Brain microvascular endothelial cell (primary cell): ENCODE measurements at regions not wholly inside any gene's neighbourhood (a gene's known extent, or its start where the extent isn't known, plus 50 kb on each side); places are given as distances from the start of the nearest gene placed in this dataset.

ENCODE experiments used
- DNase-seq: peaks from one replicate; pipeline ENCODE4 v3.0.0-alpha.2; 2020
- H3K27ac ChIP-seq: fragments of 250-450 bp; sonication (Bioruptor Pico); 2 replicates; pipeline ENCODE4 v1.5.1; 2020; ENCODE audit warnings: mild to moderate bottlenecking, moderate library complexity
- H3K27me3 ChIP-seq: fragments of 250-450 bp; sonication (Bioruptor Pico); replicated peaks from 2 replicates; pipeline ENCODE4 v1.5.1; 2020; ENCODE audit warnings: mild to moderate bottlenecking
- H3K36me3 ChIP-seq: fragments of 250-450 bp; sonication (Bioruptor Pico); replicated peaks from 2 replicates; pipeline ENCODE4 v1.5.1; 2020; ENCODE audit warnings: mild to moderate bottlenecking
- H3K4me3 ChIP-seq: 2 replicates; pipeline ENCODE4 v1.5.1; 2011; ENCODE audit warnings: low read depth, mild to moderate bottlenecking, control low read depth, low read length, moderate library complexity
- in situ Hi-C: cut with HindIII; loops from 2 replicates; pipeline ENCODE4 v1.10.0; 2017; ENCODE audit warnings: low sequenced_read_pairs, low pct_ligation_motif_present
- TF ChIP-seq, protein P1 (sequence below): IDR thresholded peaks from 2 replicates; pipeline ENCODE4 v1.5.1; 2011; ENCODE audit warnings: low read depth, mild to moderate bottlenecking, moderate library complexity, low read length, control low read depth, inconsistent platforms; ENCODE audit errors: missing control alignments

DNA sequence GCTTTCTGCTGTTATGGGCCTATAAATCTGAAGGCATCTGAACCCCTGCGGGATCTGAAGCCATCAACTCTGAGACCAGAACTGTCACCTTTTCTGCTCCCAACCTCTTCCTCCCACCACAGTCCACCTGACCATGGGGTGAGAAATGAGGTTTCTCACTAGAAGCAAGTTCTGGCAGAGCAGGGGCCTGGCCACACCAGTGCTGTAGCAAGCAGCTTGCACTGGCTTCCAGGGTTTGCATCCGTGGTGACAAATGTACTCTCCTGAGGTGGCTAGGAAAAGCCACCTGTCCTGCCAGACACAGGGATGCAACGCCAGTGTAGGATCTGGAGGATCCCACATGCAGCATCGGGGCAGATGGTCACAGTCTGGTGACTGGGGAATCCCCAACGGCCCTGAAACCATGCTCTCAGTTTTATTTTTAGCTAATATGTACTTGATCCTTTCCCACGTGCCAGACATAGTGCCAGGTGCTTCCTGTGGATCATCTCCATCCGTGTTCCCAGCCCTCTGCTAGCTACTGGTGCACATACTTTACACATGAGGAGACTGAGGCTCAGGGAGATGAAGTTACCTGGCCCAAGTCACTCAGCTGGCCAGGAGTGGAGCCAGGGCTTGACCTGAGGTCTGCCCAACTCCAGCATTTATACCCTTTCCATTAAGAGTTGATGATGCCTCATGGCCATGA lies 122.1 kb upstream of the SPACA1 start:
- Histone ChIP-seq H3K27me3 (no peaks in the 10 kb centered on the region), H3K27ac (no peak overlapping the region), H3K36me3 (no peaks in the 10 kb centered on the region), H3K4me3 (no peak overlapping the region)
- TF ChIP-seq, protein P1, sequence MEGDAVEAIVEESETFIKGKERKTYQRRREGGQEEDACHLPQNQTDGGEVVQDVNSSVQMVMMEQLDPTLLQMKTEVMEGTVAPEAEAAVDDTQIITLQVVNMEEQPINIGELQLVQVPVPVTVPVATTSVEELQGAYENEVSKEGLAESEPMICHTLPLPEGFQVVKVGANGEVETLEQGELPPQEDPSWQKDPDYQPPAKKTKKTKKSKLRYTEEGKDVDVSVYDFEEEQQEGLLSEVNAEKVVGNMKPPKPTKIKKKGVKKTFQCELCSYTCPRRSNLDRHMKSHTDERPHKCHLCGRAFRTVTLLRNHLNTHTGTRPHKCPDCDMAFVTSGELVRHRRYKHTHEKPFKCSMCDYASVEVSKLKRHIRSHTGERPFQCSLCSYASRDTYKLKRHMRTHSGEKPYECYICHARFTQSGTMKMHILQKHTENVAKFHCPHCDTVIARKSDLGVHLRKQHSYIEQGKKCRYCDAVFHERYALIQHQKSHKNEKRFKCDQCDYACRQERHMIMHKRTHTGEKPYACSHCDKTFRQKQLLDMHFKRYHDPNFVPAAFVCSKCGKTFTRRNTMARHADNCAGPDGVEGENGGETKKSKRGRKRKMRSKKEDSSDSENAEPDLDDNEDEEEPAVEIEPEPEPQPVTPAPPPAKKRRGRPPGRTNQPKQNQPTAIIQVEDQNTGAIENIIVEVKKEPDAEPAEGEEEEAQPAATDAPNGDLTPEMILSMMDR, result no peak
- DNase-seq, result no peak
- in situ Hi-C loops, result no loop called here

DNA sequence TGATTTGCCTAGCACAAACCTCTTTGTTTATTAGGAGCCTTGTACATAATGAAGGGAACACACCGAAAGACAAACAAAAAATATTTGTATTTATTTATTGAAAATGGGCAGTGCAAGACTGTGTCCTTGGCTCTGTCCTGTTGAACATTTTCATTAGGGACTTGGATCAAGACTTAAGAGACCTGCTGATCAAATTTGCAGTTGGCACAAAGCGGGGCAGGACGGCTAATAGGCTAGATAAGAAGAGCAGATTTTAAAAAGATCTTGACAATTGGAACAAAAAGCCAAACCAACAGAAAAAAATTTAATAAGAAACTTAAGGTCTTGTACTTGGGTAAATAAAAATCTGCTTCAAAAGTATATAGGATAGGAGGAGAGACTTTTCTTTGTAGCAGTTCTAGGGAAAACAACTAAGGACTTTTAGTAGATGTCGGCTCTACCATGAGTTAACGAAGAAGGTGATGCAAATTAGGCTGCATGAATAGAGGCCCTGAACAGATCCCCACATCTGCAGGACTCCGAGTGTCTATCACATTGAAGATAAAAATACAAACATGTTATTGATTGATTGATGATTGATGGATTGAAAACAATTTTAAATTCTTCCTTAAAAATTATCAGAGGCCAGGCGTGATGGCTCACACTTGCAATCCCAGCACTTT lies 124.1 kb upstream of the SPACA1 start:
- DNase-seq, result no peak
- H3K27ac ChIP-seq, result no peak overlapping the region
- H3K4me3 ChIP-seq, result no peak overlapping the region
- TF ChIP-seq, protein P1, result no peak
- H3K36me3 ChIP-seq, result no peaks in the 10 kb centered on the region
- in situ Hi-C loops, result no loop called here
- no peaks in the 10 kb centered on the region for H3K27me3 ChIP-seq

DNA sequence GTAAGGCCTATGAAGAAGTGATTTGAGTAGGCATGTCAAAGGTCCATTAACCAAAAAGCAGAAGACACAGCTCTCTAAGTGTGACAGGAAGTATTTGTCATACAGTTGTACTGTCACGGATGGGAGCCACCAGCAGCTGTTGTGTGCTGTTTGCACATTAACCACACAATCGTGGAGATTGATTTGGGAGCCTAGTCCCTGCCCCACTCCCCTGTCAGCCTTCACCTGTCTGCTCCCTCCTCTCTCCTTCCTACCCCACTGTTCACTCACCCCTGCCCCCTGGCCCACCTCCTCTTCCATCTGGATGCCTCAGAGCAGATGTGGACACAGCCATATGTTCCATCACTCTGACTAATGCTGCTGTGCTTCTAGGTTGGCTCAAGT lies 124.7 kb upstream of the SPACA1 start:
- in situ Hi-C loops, result no loop called here
- H3K36me3 ChIP-seq, result no peaks in the 10 kb centered on the region
- H3K27ac ChIP-seq, result no peak overlapping the region
- H3K4me3 ChIP-seq, result no peak overlapping the region
- DNase-seq, result no peak
- no peaks in the 10 kb centered on the region for H3K27me3 ChIP-seq
- TF ChIP-seq, protein P1, result no peak

DNA sequence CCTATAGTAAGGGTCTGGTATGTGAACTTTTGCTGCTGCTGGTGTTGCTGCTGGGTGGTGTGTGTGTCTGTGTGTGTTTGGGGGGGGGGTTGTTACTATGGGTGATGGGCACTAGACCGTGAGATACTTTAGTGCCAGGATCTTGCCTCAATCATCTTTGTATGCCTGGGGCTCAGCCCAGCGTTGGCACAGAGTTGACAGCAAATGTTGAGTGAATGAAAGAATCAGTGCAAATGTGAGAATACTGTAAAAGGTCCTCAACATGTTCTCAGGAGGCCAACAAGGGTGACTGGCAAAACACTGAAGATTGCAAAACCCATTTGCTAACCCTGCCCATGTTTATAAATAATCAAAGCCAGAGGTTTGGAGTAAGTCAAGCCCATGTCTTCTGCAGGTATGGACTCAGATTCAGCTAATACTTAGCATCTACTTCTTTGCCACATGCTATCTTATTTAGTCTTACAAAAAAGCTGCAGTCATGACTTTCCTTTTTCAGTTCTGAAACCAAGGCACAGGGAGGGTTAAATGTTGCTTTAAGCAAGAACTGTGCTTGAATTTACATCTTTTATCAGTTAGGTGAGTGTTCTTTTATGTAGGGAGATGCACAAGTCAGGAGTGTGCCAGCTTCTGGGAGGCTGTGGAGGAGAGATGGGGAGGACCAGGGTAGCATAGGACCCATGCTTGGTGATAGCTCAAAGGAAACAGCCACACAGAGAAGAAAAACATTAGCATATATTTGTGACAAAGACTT lies 125.3 kb upstream of the SPACA1 start:
- Histone ChIP-seq H3K4me3 (no peak overlapping the region), H3K27ac (no peak overlapping the region), H3K36me3 (no peaks in the 10 kb centered on the region), H3K27me3 (no peaks in the 10 kb centered on the region)
- no peak for DNase-seq
- TF ChIP-seq, protein P1, result no peak
- in situ Hi-C loops, result no loop called here

DNA sequence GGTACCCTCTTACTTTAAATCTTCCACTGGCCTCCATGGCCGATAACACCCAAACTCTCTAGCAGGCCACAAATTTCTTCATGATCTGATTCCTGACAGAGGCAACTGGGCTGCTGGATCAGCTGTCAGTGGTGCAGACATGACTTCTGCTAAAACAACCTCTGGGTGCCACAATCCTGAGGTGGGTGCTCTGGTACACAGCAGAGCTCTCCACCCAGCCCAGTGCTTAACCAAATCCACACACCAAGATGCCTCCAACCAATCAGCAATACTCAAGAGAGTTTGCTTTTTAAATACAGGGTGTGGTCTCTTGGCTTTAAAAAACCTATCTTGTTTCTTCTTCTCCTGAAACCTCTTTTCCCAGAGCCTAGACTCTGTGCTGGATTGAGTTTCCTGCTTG lies 126.6 kb upstream of the SPACA1 start:
- Histone ChIP-seq H3K27ac (no peak overlapping the region), H3K36me3 (no peaks in the 10 kb centered on the region), H3K4me3 (no peak overlapping the region), H3K27me3 (no peaks in the 10 kb centered on the region)
- no peak for DNase-seq
- TF ChIP-seq, protein P1, result no peak
- in situ Hi-C loops, result no loop called here
